B cell (primary cell): ENCODE measurements at regions not wholly inside any gene's neighbourhood (a gene's known extent, or its start where the extent isn't known, plus 50 kb on each side); places are given as distances from the start of the nearest gene placed in this dataset.

Experiments
- CTCF ChIP-seq: fragments of 200-600 bp; IDR thresholded peaks from one replicate; pipeline ENCODE4 v1.8.0; 2022; ENCODE audit warnings: antibody characterized with exemption, mild to moderate bottlenecking
- EZH2 ChIP-seq: IDR thresholded peaks from 2 replicates; pipeline ENCODE4 v1.6.1; 2012; ENCODE audit warnings: borderline replicate concordance, low read depth, mild to moderate bottlenecking, moderate library complexity, low read length; ENCODE audit not compliant: insufficient read depth, poor library complexity, severe bottlenecking

- TF ChIP-seq CTCF = no peak
- TF ChIP-seq EZH2 = no peak
Observed at GRCh38 chr6:142008781-142009180, 123.9 kb upstream of the GJE1 start.
